OCI-LY1 (cell line): ENCODE measurements at regions not wholly inside any gene's neighbourhood (a gene's known extent, or its start where the extent isn't known, plus 50 kb on each side); places are given as distances from the start of the nearest gene placed in this dataset.

Source experiments
- EZH2 ChIP-seq: fragments of 200-600 bp; sonication (generic), shearing (Covaris generic); IDR thresholded peaks from 2 replicates; pipeline ENCODE4 v1.8.0; 2017; ENCODE audit warnings: borderline replicate concordance, mixed run types, mild to moderate bottlenecking, antibody characterized with exemption, low read length, moderate library complexity, mixed read lengths
- TF ChIP-seq, protein P1 (sequence below): fragments of 200-600 bp; sonication (generic), shearing (Covaris generic); IDR thresholded peaks from 2 replicates; pipeline ENCODE4 v1.5.1; 2017; ENCODE audit warnings: mild to moderate bottlenecking, antibody characterized with exemption, low read length, moderate library complexity, mixed read lengths

DNA sequence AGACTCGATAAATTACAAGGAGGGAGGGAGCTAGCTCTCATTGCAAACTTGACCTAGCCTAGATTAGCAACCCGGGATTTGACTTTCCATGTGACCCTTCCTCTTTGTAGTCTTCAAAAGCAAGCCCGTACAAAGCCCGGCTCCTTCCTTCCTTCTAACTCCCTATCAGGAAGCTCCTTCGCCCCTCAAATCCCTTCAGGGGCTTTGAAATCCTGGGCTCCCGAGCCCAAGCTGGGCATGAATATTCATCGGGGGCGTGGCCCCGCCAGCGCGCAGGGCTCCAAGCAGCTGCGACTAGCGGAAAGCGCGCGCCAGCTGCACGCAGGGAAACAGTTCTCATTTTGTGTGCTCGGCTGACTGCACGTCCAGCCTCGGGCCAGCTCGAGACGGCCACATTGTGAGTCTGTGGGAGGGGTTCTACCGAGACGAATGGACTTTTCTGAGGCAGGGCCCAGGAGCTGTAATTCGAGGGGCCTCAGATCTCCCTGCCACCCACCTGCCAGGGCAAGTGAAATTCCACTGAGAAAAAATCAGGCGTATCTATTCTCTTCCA lies 84.0 kb upstream of the PELI1 start:
- TF ChIP-seq, protein P1, sequence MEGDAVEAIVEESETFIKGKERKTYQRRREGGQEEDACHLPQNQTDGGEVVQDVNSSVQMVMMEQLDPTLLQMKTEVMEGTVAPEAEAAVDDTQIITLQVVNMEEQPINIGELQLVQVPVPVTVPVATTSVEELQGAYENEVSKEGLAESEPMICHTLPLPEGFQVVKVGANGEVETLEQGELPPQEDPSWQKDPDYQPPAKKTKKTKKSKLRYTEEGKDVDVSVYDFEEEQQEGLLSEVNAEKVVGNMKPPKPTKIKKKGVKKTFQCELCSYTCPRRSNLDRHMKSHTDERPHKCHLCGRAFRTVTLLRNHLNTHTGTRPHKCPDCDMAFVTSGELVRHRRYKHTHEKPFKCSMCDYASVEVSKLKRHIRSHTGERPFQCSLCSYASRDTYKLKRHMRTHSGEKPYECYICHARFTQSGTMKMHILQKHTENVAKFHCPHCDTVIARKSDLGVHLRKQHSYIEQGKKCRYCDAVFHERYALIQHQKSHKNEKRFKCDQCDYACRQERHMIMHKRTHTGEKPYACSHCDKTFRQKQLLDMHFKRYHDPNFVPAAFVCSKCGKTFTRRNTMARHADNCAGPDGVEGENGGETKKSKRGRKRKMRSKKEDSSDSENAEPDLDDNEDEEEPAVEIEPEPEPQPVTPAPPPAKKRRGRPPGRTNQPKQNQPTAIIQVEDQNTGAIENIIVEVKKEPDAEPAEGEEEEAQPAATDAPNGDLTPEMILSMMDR, result no peak
- no peak for TF ChIP-seq EZH2
